ENCODE measurements at regions not wholly inside any gene's neighbourhood (a gene's known extent, or its start where the extent isn't known, plus 50 kb on each side); places are given as distances from the start of the nearest gene placed in this dataset.

DNA sequence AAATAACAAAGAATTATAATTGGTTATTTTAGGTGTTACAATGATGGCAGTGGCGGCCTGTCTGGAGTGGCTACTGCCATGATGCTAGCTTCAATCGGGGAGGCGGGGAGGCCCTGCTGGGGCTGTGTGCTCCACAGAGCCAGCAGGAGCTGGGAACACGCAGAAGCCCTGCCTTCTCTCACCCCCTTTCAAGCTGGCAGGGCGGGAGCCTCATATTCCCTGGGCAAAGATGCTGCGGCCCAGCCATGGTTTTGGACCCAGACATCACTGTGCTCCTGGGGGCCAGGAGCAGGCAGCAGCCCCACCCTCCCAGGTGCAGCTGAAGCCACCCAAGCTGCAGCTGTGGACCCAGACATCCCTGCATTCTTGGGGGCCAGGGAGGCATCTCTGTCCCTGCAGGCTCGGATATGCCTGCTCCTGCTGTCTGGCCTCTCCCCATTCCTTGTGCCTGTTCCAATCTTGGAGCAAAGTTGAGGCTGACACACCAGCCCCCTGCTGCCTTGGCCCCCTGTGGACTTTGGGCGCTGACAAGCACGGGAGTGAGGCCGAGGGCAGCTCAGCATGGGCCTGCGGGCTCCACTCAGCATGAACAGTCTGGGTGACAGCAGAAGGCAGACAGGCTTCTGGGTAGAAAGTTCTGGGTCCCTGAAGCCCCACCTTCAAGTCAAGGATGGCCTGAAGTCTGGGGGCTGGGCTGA, 263.1 kb upstream of the HTR2A start:
- Histone ChIP-seq H2BK20ac (ENCODE audit: low read depth, low read length) (no peak overlapping the region), H2AFZ (replicated peaks; ENCODE audit: low read length, poor library complexity) (peak overlapping the region; percentile 11), H4K8ac (ENCODE audit: low read depth in 2 of 2, low read length in 2 of 2) (no peak overlapping the region), H3K4me2 (ENCODE audit: low read depth, low read length) (no peak overlapping the region), H3K14ac (replicated peaks; ENCODE audit: low read depth, low read length) (no peak overlapping the region), H2AK5ac (ENCODE audit: low read depth, low read length) (no peak overlapping the region), H3K27ac (ENCODE audit: insufficient read depth, low read length) (no peak overlapping the region), H2BK120ac (ENCODE audit: low read depth, low read length) (no peak overlapping the region), H3K9ac (ENCODE audit: low read depth, low read length) (no peak overlapping the region), H3K56ac (ENCODE audit: extremely low read depth, insufficient read depth, low read length) (no peak overlapping the region), H3K4me3 (ENCODE audit: insufficient read depth, low read depth, low read length) (no peak overlapping the region), H3K36me3 (ENCODE audit: control insufficient read depth, insufficient read depth, low read length) (no peaks in the 10 kb centered on the region), H3K4me1 (ENCODE audit: control insufficient read depth, insufficient read depth, low read length) (no peaks in the 10 kb centered on the region), H3K9me3 (ENCODE audit: control insufficient read depth, insufficient read depth, low read length) (no peaks in the 10 kb centered on the region), H3K4ac (ENCODE audit: low read depth, low read length) (no peak overlapping the region), H4K5ac (ENCODE audit: low read depth, low read length) (no peak overlapping the region), H3K23ac (ENCODE audit: low read depth, low read length) (no peak overlapping the region), H2BK5ac (ENCODE audit: low read depth, low read length, poor library complexity, severe bottlenecking) (no peak overlapping the region), H4K91ac (ENCODE audit: insufficient read depth, low read depth, low read length) (no peak overlapping the region), H3K27me3 (ENCODE audit: control insufficient read depth, insufficient read depth, low read length) (no peaks in the 10 kb centered on the region), H3K79me1 (ENCODE audit: low read depth in 1 of 2, low read length in 2 of 2) (no peaks in the 10 kb centered on the region), H2AK9ac (replicated peaks; ENCODE audit: low read depth, low read length, poor library complexity) (peak overlapping the region; percentile 28), H3K9me1 (ENCODE audit: insufficient read depth, low read length) (no peaks in the 10 kb centered on the region), H3K18ac (ENCODE audit: low read depth, low read length) (no peak overlapping the region), H4K20me1 (ENCODE audit: insufficient read depth, low read length) (no peaks in the 10 kb centered on the region), H2BK15ac (ENCODE audit: low read depth, low read length) (no peak overlapping the region)
- no TSS peak for BruUV-seq (replicated peaks)
- intact Hi-C loops (cut with micrococcal nuclease) = no loop called here
- dilution Hi-C loops (cut with HindIII; ENCODE audit: low sequenced_read_pairs, unreplicated experiment) = no loop called here
- ChIA-PET CTCF (interaction anchor here (0.5 kb wide), 1 partner anchor 16 kb away, joined by 4 read pairs; no protein-coding TSS in a partner anchor), POLR2A (ENCODE audit: unreplicated experiment) (no interaction called here)
- no peak for DNase-seq
- in situ Hi-C loops (cut with MboI; ENCODE audit: low sequenced_read_pairs) = no loop called here
- no peak for TF ChIP-seq ELK1 (IDR thresholded peaks at IDR 0.05; ENCODE audit: borderline replicate concordance, low read depth, low read length)
- no peak for TF ChIP-seq RCOR1 (IDR thresholded peaks at IDR 0.05; ENCODE audit: insufficient replicate concordance, low read length)
- 75% methylated on average over 3 of the region's 11 CpGs; no CpG with 5 or more reads in 1 of the 2 experiments for WGBS, 2 experiments (ENCODE audit: extremely low coverage in 2 of 2, insufficient read length in 1 of 2)
- ATAC-seq (ENCODE audit: low read depth) = no peak
